ENCODE measurements at regions not wholly inside any gene's neighbourhood (a gene's known extent, or its start where the extent isn't known, plus 50 kb on each side); places are given as distances from the start of the nearest gene placed in this dataset.

GRCh38 chr13:100728201-100728600 is 53.6 kb upstream of the TMTC4 start (continued):
- TF ChIP-seq STAT6 (CRISPR knock-in tag; IDR thresholded peaks at IDR 0.05) (no peak), XRCC4 (IDR thresholded peaks at IDR 0.05; ENCODE audit: extremely low read depth, insufficient read depth, insufficient read length) (no peak), TBP (optimal IDR thresholded peaks at IDR 0.05; ENCODE audit: low read depth, low read length) (no peak), XRCC5 (IDR thresholded peaks at IDR 0.05; ENCODE audit: low read depth, low read length) (no peak), KDM1A (IDR thresholded peaks at IDR 0.05) (no peak), MBD2 (IDR thresholded peaks at IDR 0.05; ENCODE audit: borderline replicate concordance, low read depth) (no peak), FUS (optimal IDR thresholded peaks at IDR 0.05; ENCODE audit: low read depth, low read length) (no peak), SMAD1 (IDR thresholded peaks at IDR 0.05; ENCODE audit: low read depth, low read length, partially characterized antibody) (no peak), RBM34 (IDR thresholded peaks at IDR 0.05; ENCODE audit: borderline replicate concordance, insufficient read depth, low read length) (no peak), HES1 (IDR thresholded peaks at IDR 0.05; ENCODE audit: low read depth) (no peak)
